Hepatocyte (in vitro differentiated cells): ENCODE measurements at regions not wholly inside any gene's neighbourhood (a gene's known extent, or its start where the extent isn't known, plus 50 kb on each side); places are given as distances from the start of the nearest gene placed in this dataset.

Experiments used
- DNase-seq: peaks from one replicate; pipeline ENCODE4 v3.0.0-alpha.2; 2016; ENCODE audit warnings: low spot score
- H2AFZ ChIP-seq: fragments of 200-600 bp; sonication (generic); 2 replicates; pipeline ENCODE4 v1.6.0; 2016; ENCODE audit warnings: antibody characterized with exemption, mild to moderate bottlenecking
- H3K27ac ChIP-seq: fragments of 200-600 bp; sonication (generic); 2 replicates; pipeline ENCODE4 v1.5.1; 2016; ENCODE audit warnings: mild to moderate bottlenecking
- H3K27me3 ChIP-seq: fragments of 200-600 bp; sonication (generic); 2 replicates; pipeline ENCODE4 v1.6.1; 2016
- H3K36me3 ChIP-seq: fragments of 200-600 bp; sonication (generic); replicated peaks from 2 replicates; pipeline ENCODE4 v1.5.1; 2016; ENCODE audit warnings: low read depth; ENCODE audit not compliant: insufficient read depth
- H3K4me1 ChIP-seq: fragments of 200-600 bp; sonication (generic); 2 replicates; pipeline ENCODE4 v1.5.1; 2016; ENCODE audit warnings: mild to moderate bottlenecking, moderate library complexity; ENCODE audit not compliant: insufficient read depth
- H3K4me2 ChIP-seq: fragments of 200-600 bp; sonication (generic); 2 replicates; pipeline ENCODE4 v1.6.0; 2016
- H3K4me3 ChIP-seq: fragments of 200-600 bp; sonication (generic); 2 replicates; pipeline ENCODE4 v1.5.1; 2016; ENCODE audit warnings: mild to moderate bottlenecking
- H3K79me2 ChIP-seq: fragments of 200-600 bp; sonication (generic); 2 replicates; pipeline ENCODE4 v1.6.0; 2017; ENCODE audit warnings: mild to moderate bottlenecking
- H3K9me2 ChIP-seq: fragments of 200-600 bp; sonication (generic); replicated peaks from 2 replicates; pipeline ENCODE4 v1.6.0; 2017; ENCODE audit warnings: mild to moderate bottlenecking; ENCODE audit not compliant: insufficient read depth
- H3K9me3 ChIP-seq: fragments of 200-600 bp; sonication (generic); 2 replicates; pipeline ENCODE4 v1.5.1; 2016; ENCODE audit warnings: low read depth, mild to moderate bottlenecking
- H4K20me1 ChIP-seq: fragments of 200-600 bp; sonication (generic); 2 replicates; pipeline ENCODE4 v1.6.0; 2016; ENCODE audit warnings: mild to moderate bottlenecking; ENCODE audit not compliant: insufficient read depth, poor library complexity, severe bottlenecking
- EZH2 ChIP-seq: fragments of 200-600 bp; sonication (generic); IDR thresholded peaks from 2 replicates; pipeline ENCODE4 v1.6.1; 2016; ENCODE audit warnings: antibody characterized with exemption, mild to moderate bottlenecking, borderline replicate concordance
- EZH2phosphoT487 ChIP-seq: fragments of 200-600 bp; sonication (generic); IDR thresholded peaks from one replicate; pipeline ENCODE4 v1.6.1; 2018; ENCODE audit warnings: antibody characterized with exemption, mild to moderate bottlenecking, low read depth, moderate library complexity; ENCODE audit not compliant: unreplicated experiment, severe bottlenecking
- WGBS: methylation state at CpG from one replicate; pipeline ENCODE4 v1.1.6; 2016; ENCODE audit warnings: low lambda C conversion rate; ENCODE audit errors: missing lambda C conversion rate; 5-methylcytosine and 5-hydroxymethylcytosine counted together
- TF ChIP-seq, protein P1 (sequence below): fragments of 200-600 bp; sonication (generic); IDR thresholded peaks from 2 replicates; pipeline ENCODE4 v1.5.1; 2016; ENCODE audit warnings: antibody characterized with exemption, mild to moderate bottlenecking; ENCODE audit not compliant: poor library complexity

DNA sequence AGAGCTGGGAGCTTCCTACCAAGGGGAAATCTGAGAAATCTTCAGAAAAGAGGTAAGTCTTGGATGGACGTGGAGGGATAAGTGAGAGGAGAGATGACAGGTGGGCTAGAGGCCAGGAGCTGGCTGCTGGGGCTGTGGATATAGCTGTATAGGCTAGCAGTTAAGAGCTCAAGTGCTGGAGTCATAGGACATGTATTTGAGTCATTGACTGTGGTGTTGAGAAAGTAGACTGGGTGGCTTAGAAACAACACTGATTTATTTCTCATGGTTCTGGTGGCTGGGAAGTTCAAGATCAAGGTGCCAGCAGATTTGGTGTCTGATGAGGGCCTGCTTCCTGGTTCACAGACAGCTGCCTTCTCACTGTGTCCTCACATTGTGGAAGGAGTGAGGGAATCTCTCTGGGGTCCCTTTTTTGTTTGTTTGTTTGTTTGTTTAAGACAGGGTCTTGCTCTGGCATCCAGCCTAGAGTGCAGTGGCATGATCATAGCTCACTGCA is 151.1 kb upstream of the FUT8 start:
- no peak for DNase-seq
- H3K4me3 ChIP-seq, result no peak overlapping the region
- H4K20me1 ChIP-seq, result no peaks in the 10 kb centered on the region
- no peak overlapping the region for H3K27ac ChIP-seq
- no peak for TF ChIP-seq EZH2phosphoT487
- TF ChIP-seq, protein P1, sequence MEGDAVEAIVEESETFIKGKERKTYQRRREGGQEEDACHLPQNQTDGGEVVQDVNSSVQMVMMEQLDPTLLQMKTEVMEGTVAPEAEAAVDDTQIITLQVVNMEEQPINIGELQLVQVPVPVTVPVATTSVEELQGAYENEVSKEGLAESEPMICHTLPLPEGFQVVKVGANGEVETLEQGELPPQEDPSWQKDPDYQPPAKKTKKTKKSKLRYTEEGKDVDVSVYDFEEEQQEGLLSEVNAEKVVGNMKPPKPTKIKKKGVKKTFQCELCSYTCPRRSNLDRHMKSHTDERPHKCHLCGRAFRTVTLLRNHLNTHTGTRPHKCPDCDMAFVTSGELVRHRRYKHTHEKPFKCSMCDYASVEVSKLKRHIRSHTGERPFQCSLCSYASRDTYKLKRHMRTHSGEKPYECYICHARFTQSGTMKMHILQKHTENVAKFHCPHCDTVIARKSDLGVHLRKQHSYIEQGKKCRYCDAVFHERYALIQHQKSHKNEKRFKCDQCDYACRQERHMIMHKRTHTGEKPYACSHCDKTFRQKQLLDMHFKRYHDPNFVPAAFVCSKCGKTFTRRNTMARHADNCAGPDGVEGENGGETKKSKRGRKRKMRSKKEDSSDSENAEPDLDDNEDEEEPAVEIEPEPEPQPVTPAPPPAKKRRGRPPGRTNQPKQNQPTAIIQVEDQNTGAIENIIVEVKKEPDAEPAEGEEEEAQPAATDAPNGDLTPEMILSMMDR, result no peak
- no peak for TF ChIP-seq EZH2
- 95% methylated on average over 1 of the region's 1 CpG for WGBS
- no peaks in the 10 kb centered on the region for H3K36me3 ChIP-seq
- no peaks in the 10 kb centered on the region for H3K9me2 ChIP-seq
- H3K4me2 ChIP-seq, result no peak overlapping the region
- H2AFZ ChIP-seq, result no peak overlapping the region
- H3K9me3 ChIP-seq, result no peaks in the 10 kb centered on the region
- H3K79me2 ChIP-seq, result no peaks in the 10 kb centered on the region
- H3K27me3 ChIP-seq, result no peaks in the 10 kb centered on the region
- no peaks in the 10 kb centered on the region for H3K4me1 ChIP-seq

DNA sequence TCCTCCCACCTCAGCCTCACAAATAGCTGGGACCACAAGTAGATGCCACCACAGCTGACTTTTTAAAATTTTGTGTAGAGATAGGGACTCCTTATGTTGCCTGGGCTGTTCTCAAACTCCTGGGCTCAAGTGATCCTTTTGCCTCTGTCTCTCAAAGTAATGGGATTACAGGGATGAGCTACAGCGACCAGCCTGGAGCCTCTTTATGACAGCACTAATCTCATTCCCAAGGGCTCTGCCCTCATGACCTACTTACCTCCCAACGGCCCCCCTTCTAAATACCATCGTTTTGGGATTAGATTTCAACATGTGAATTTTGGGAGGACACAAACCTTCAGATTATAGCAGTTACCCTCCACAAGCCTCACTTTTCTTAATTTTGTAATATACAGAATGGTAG is 150.6 kb upstream of the FUT8 start:
- WGBS, result 28% methylated on average over 3 of the region's 3 CpGs
- no peaks in the 10 kb centered on the region for H3K79me2 ChIP-seq
- DNase-seq, result no peak
- no peak for TF ChIP-seq EZH2phosphoT487
- no peaks in the 10 kb centered on the region for H3K4me1 ChIP-seq
- H3K4me2 ChIP-seq, result no peak overlapping the region
- no peaks in the 10 kb centered on the region for H3K9me2 ChIP-seq
- no peak overlapping the region for H3K4me3 ChIP-seq
- no peaks in the 10 kb centered on the region for H3K9me3 ChIP-seq
- no peak overlapping the region for H3K27ac ChIP-seq
- no peaks in the 10 kb centered on the region for H3K27me3 ChIP-seq
- H4K20me1 ChIP-seq, result no peaks in the 10 kb centered on the region
- H2AFZ ChIP-seq, result no peak overlapping the region
- no peaks in the 10 kb centered on the region for H3K36me3 ChIP-seq

GRCh38 chr14:65263177-65263788 is 149.2 kb upstream of the FUT8 start:
- WGBS, result 82% methylated on average over 6 of the region's 6 CpGs
- Histone ChIP-seq H3K27ac (no peak overlapping the region), H3K79me2 (no peaks in the 10 kb centered on the region), H4K20me1 (no peaks in the 10 kb centered on the region), H3K36me3 (no peaks in the 10 kb centered on the region), H2AFZ (no peak overlapping the region), H3K9me3 (no peaks in the 10 kb centered on the region), H3K27me3 (no peaks in the 10 kb centered on the region), H3K4me2 (no peak overlapping the region), H3K9me2 (no peaks in the 10 kb centered on the region), H3K4me3 (no peak overlapping the region), H3K4me1 (no peaks in the 10 kb centered on the region)
- DNase-seq, result no peak
- TF ChIP-seq EZH2 (no peak), EZH2phosphoT487 (no peak)
- TF ChIP-seq, protein P1, result no peak

GRCh38 chr14:65267856-65268255 is 144.7 kb upstream of the FUT8 start:
- Histone ChIP-seq H3K4me3 (no peak overlapping the region), H3K27me3 (no peaks in the 10 kb centered on the region), H3K9me3 (no peaks in the 10 kb centered on the region), H3K4me1 (peaks cover 5% of the 10 kb centered on the region), H3K27ac (no peak overlapping the region), H2AFZ (no peak overlapping the region), H3K36me3 (no peaks in the 10 kb centered on the region), H4K20me1 (no peaks in the 10 kb centered on the region), H3K79me2 (no peaks in the 10 kb centered on the region), H3K4me2 (no peak overlapping the region), H3K9me2 (no peaks in the 10 kb centered on the region)
- 78% methylated on average over 5 of the region's 5 CpGs for WGBS
- TF ChIP-seq, protein P1, result no peak
- no peak for TF ChIP-seq EZH2
- TF ChIP-seq EZH2phosphoT487, result no peak
- DNase-seq, result no peak
